SK-N-SH (cell line): ENCODE measurements at regions not wholly inside any gene's neighbourhood (a gene's known extent, or its start where the extent isn't known, plus 50 kb on each side); places are given as distances from the start of the nearest gene placed in this dataset.

ENCODE experiments used
- CTCF ChIA-PET: fragments of 300-600, 350-600 bp; formaldehyde crosslinking; extraction: SDS; loops from one replicate; lab custom pipeline; 2021; lab: Yijun Ruan, JAX
- POLR2A ChIA-PET: fragments of 350-600 bp; sonication (Branson Sonifier 250); formaldehyde crosslinking; extraction: SDS; loops from one replicate; lab custom pipeline; 2020; ENCODE audit warnings: antibody characterized with exemption, inconsistent platforms; lab: Yijun Ruan, JAX
- DNase-seq: peaks from one replicate; pipeline ENCODE4 v3.0.0; 2012
- H2AFZ ChIP-seq: fragments of 200-600 bp; sonication (generic); 2 replicates; pipeline ENCODE4 v1.8.1; 2016; ENCODE audit warnings: antibody characterized with exemption, mild to moderate bottlenecking, low read depth
- H3F3A ChIP-seq: fragments of 200-600 bp; sonication (generic); replicated peaks from 2 replicates; pipeline ENCODE3; 2016; ENCODE audit warnings: antibody characterized with exemption, mild to moderate bottlenecking; ENCODE audit not compliant: insufficient read depth
- H3K27ac ChIP-seq, 2 experiments: fragments of 200-500 bp in 1 of 2; fragments of 200-600 bp in 1 of 2; sonication (Bioruptor generic) in 1 of 2; sonication (generic), shearing (Covaris generic) in 1 of 2; 2 replicates each; pipeline versions ENCODE4 v1.5.1 to v1.6.1; 2014 to 2016; ENCODE audit warnings: low read depth in 2 of 2, inconsistent platforms in 1 of 2, low read length in 1 of 2, mild to moderate bottlenecking in 1 of 2, mixed read lengths in 1 of 2
- H3K27me3 ChIP-seq: fragments of 200-600 bp; sonication (generic), shearing (Covaris generic); 2 replicates; pipeline ENCODE4 v1.6.1; 2016; ENCODE audit warnings: mixed run types; ENCODE audit not compliant: insufficient read depth
- H3K36me3 ChIP-seq, 2 experiments: fragments of 200-500 bp in 1 of 2; fragments of 200-600 bp in 1 of 2; sonication (Bioruptor generic) in 1 of 2; sonication (generic) in 1 of 2; replicated peaks in 1 of 2; 2 replicates each; pipeline versions ENCODE3 to v1.5.1; 2014 to 2016; ENCODE audit warnings: low read length in 1 of 2, mild to moderate bottlenecking in 1 of 2; ENCODE audit not compliant: insufficient read depth in 2 of 2, control insufficient read depth in 1 of 2
- H3K4me1 ChIP-seq, 2 experiments: fragments of 200-500 bp in 1 of 2; fragments of 200-600 bp in 1 of 2; sonication (Bioruptor generic) in 1 of 2; sonication (generic), shearing (Covaris generic) in 1 of 2; 2 replicates each; pipeline versions ENCODE4 v1.5.1 to v1.6.1; 2014 to 2016; ENCODE audit warnings: low read depth in 1 of 2, low read length in 1 of 2, mixed run types in 1 of 2; ENCODE audit not compliant: insufficient read depth in 2 of 2, control insufficient read depth in 1 of 2
- H3K4me2 ChIP-seq: fragments of 200-600 bp; sonication (generic), shearing (Covaris generic); 2 replicates; pipeline ENCODE4 v1.6.1; 2017; ENCODE audit warnings: mixed run types
- H3K4me3 ChIP-seq, 2 experiments: fragments of 200-500 bp in 1 of 2; fragments of 200-600 bp in 1 of 2; sonication (Bioruptor generic) in 1 of 2; sonication (generic), shearing (Covaris generic) in 1 of 2; 2 replicates each; pipeline versions ENCODE4 v1.5.1 to v1.8.1; 2014 to 2016; ENCODE audit warnings: low read depth in 2 of 2, inconsistent platforms in 1 of 2, low read length in 1 of 2, mild to moderate bottlenecking in 1 of 2, mixed read lengths in 1 of 2, moderate library complexity in 1 of 2
- H3K79me2 ChIP-seq: fragments of 200-600 bp; sonication (generic); 2 replicates; pipeline ENCODE4 v1.8.1; 2017; ENCODE audit warnings: mild to moderate bottlenecking; ENCODE audit not compliant: insufficient read depth
- H3K9ac ChIP-seq: fragments of 200-600 bp; sonication (generic); 2 replicates; pipeline ENCODE4 v1.6.1; 2017; ENCODE audit warnings: mixed run types
- H3K9me2 ChIP-seq: fragments of 200-600 bp; sonication (generic); 2 replicates; pipeline ENCODE4 v1.6.1; 2017; ENCODE audit warnings: mixed run types
- H3K9me3 ChIP-seq: fragments of 200-600 bp; sonication (generic); 2 replicates; pipeline ENCODE4 v1.6.1; 2017; ENCODE audit warnings: mixed run types, mild to moderate bottlenecking, moderate library complexity
- H4K20me1 ChIP-seq: fragments of 200-600 bp; sonication (generic); 2 replicates; pipeline ENCODE4 v1.6.1; 2017; ENCODE audit warnings: mild to moderate bottlenecking, mixed run types; ENCODE audit not compliant: insufficient read depth
- ELF1 ChIP-seq: IDR thresholded peaks from 2 replicates; pipeline ENCODE4 v1.4.0; 2012
- EZH2phosphoT487 ChIP-seq: fragments of 200-600 bp; sonication (generic); IDR thresholded peaks from 2 replicates; pipeline ENCODE4 v1.6.1; 2017; ENCODE audit warnings: low read depth, mixed run types, mild to moderate bottlenecking, antibody characterized with exemption, moderate library complexity, borderline replicate concordance
- FOSL2 ChIP-seq: IDR thresholded peaks from 2 replicates; pipeline ENCODE4 v1.4.0; 2012; ENCODE audit warnings: low read depth, mild to moderate bottlenecking, moderate library complexity, borderline replicate concordance
- FOXJ3 ChIP-seq: sonication (generic); formaldehyde crosslinking; IDR thresholded peaks from 2 replicates; pipeline ENCODE4 v1.5.1; 2020; ENCODE audit warnings: mild to moderate bottlenecking, missing genetic modification reagents
- FOXM1 ChIP-seq: IDR thresholded peaks from 2 replicates; pipeline ENCODE4 v1.4.0; 2012; ENCODE audit warnings: low read depth, mild to moderate bottlenecking
- JUND ChIP-seq: IDR thresholded peaks from 2 replicates; pipeline ENCODE4 v1.4.0; 2012
- MXI1 ChIP-seq: IDR thresholded peaks from 2 replicates; pipeline ENCODE4 v1.6.1; 2012; ENCODE audit warnings: mild to moderate bottlenecking, low read depth, low read length, improper control_type of control experiment
- NFIC ChIP-seq: IDR thresholded peaks from 2 replicates; pipeline ENCODE4 v1.4.0; 2012; ENCODE audit warnings: borderline replicate concordance
- NRF1 ChIP-seq: IDR thresholded peaks from 2 replicates; pipeline ENCODE4 v1.6.1; 2012; ENCODE audit warnings: low read depth, mild to moderate bottlenecking, low read length
- PBX3 ChIP-seq: IDR thresholded peaks from 2 replicates; pipeline ENCODE4; 2012
- POLR2AphosphoS5 ChIP-seq: IDR thresholded peaks from 2 replicates; pipeline ENCODE4 v1.6.1; 2012; ENCODE audit warnings: low read depth, low read length
- RAD21 ChIP-seq: IDR thresholded peaks from 2 replicates; pipeline ENCODE4 v1.6.1; 2012; ENCODE audit warnings: mild to moderate bottlenecking, low read length
- RCOR1 ChIP-seq: fragments of 150-350 bp; IDR thresholded peaks from 2 replicates; pipeline ENCODE4 v1.6.1; 2017; ENCODE audit warnings: antibody characterized with exemption, low read length
- REST ChIP-seq: IDR thresholded peaks from 2 replicates; pipeline ENCODE4 v1.6.1; 2012; ENCODE audit warnings: mild to moderate bottlenecking, low read depth, low read length, moderate library complexity
- RXRA ChIP-seq: IDR thresholded peaks from 2 replicates; pipeline ENCODE4 v1.4.0; 2012; ENCODE audit warnings: low read depth, mild to moderate bottlenecking, borderline replicate concordance
- SIN3A ChIP-seq: IDR thresholded peaks from 2 replicates; pipeline ENCODE4 v1.6.1; 2012; ENCODE audit warnings: low read depth, mild to moderate bottlenecking, low read length, moderate library complexity, borderline replicate concordance
- TCF12 ChIP-seq: IDR thresholded peaks from 2 replicates; pipeline ENCODE4 v1.4.0; 2012
- USF1 ChIP-seq: IDR thresholded peaks from 2 replicates; pipeline ENCODE4 v1.4.0; 2012; ENCODE audit warnings: low read depth, borderline replicate concordance
- WGBS: methylation state at CpG from one replicate; pipeline ENCODE4 v1.1.6; 2017; ENCODE audit warnings: low lambda C conversion rate; 5-methylcytosine and 5-hydroxymethylcytosine counted together
- TF ChIP-seq, protein P1 (sequence below): IDR thresholded peaks from 2 replicates; pipeline ENCODE4 v1.4.0; 2012; ENCODE audit warnings: low read depth, borderline replicate concordance

- no peaks in the 10 kb centered on the region for H4K20me1 ChIP-seq
- no peak for DNase-seq
- H3K4me2 ChIP-seq = no peak overlapping the region
- no peaks in the 10 kb centered on the region for H3K9me3 ChIP-seq
- no peaks in the 10 kb centered on the region; a peak in 1 of 4 replicates for H3K4me1 ChIP-seq
- POLR2A ChIA-PET = no interaction called here
- no peaks in the 10 kb centered on the region for H3K36me3 ChIP-seq
- no peaks in the 10 kb centered on the region for H3K27me3 ChIP-seq
- no peaks in the 10 kb centered on the region for H3K9me2 ChIP-seq
- CTCF ChIA-PET = no interaction called here
- H2AFZ ChIP-seq = no peak overlapping the region
- H3K79me2 ChIP-seq = no peaks in the 10 kb centered on the region
- no peak overlapping the region for H3K27ac ChIP-seq
- no peak overlapping the region for H3K4me3 ChIP-seq
- H3F3A ChIP-seq = no peaks in the 10 kb centered on the region
- TF ChIP-seq RAD21 (no peak), ELF1 (no peak), NRF1 (no peak)
- no peak overlapping the region for H3K9ac ChIP-seq
Observed at GRCh38 chr20:39451386-39451785, 489.2 kb downstream of the DHX35 start.

GRCh38 chr20:39446397-39446796 lies 484.3 kb downstream of the DHX35 start:
- Histone ChIP-seq H3K27me3 (no peaks in the 10 kb centered on the region), H3K9me3 (no peaks in the 10 kb centered on the region), H3K79me2 (no peaks in the 10 kb centered on the region), H3K27ac (no peak overlapping the region), H2AFZ (no peak overlapping the region), H3K9ac (no peak overlapping the region), H4K20me1 (no peaks in the 10 kb centered on the region), H3F3A (no peaks in the 10 kb centered on the region), H3K36me3 (no peaks in the 10 kb centered on the region), H3K4me3 (no peak overlapping the region), H3K4me1 (no peaks in the 10 kb centered on the region), H3K4me2 (no peak overlapping the region), H3K9me2 (no peaks in the 10 kb centered on the region)
- WGBS = 4% methylated on average over 2 of the region's 2 CpGs
- ChIA-PET POLR2A (no interaction called here), CTCF (interaction anchor here (0.7 to 1.2 kb wide), 3 partner anchors 17 to 332 kb away, joined by 3 read pairs; no protein-coding TSS in a partner anchor)
- no peak for DNase-seq
- TF ChIP-seq JUND (no peak), FOXM1 (no peak), POLR2AphosphoS5 (no peak), RXRA (no peak), REST (no peak), NFIC (no peak), SIN3A (no peak), FOXJ3 (CRISPR knock-in tag) (no peak), EZH2phosphoT487 (no peak), FOSL2 (no peak), USF1 (no peak), PBX3 (no peak), RCOR1 (no peak), MXI1 (no peak), TCF12 (no peak), RAD21 (no peak), ELF1 (no peak)
- TF ChIP-seq, protein P1, sequence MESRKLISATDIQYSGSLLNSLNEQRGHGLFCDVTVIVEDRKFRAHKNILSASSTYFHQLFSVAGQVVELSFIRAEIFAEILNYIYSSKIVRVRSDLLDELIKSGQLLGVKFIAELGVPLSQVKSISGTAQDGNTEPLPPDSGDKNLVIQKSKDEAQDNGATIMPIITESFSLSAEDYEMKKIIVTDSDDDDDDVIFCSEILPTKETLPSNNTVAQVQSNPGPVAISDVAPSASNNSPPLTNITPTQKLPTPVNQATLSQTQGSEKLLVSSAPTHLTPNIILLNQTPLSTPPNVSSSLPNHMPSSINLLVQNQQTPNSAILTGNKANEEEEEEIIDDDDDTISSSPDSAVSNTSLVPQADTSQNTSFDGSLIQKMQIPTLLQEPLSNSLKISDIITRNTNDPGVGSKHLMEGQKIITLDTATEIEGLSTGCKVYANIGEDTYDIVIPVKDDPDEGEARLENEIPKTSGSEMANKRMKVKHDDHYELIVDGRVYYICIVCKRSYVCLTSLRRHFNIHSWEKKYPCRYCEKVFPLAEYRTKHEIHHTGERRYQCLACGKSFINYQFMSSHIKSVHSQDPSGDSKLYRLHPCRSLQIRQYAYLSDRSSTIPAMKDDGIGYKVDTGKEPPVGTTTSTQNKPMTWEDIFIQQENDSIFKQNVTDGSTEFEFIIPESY = no peak
